GM18870 (cell line): ENCODE measurements at regions not wholly inside any gene's neighbourhood (a gene's known extent, or its start where the extent isn't known, plus 50 kb on each side); places are given as distances from the start of the nearest gene placed in this dataset.

Experiments used
- ATAC-seq: cut with Tn5 transposase; IDR thresholded peaks from one replicate; pipeline ENCODE4 v1.9.1; 2021; ENCODE audit warnings: moderate library complexity; ENCODE audit not compliant: unreplicated experiment

- ATAC-seq: no peak
These were observed 195.1 kb upstream of the HABP2 start for GRCh38 chr10:113357681-113358300.

GRCh38 chr10:113359655-113360054 is 193.2 kb upstream of the HABP2 start:
- no peak for ATAC-seq

- ATAC-seq: no peak
These were observed 192.0 kb upstream of the HABP2 start for GRCh38 chr10:113360870-113361269.

- no peak for ATAC-seq
These were observed 190.2 kb upstream of the HABP2 start for GRCh38 chr10:113362645-113363091.

- no peak for ATAC-seq
These were observed 188.6 kb upstream of the HABP2 start for GRCh38 chr10:113364227-113364626.

DNA sequence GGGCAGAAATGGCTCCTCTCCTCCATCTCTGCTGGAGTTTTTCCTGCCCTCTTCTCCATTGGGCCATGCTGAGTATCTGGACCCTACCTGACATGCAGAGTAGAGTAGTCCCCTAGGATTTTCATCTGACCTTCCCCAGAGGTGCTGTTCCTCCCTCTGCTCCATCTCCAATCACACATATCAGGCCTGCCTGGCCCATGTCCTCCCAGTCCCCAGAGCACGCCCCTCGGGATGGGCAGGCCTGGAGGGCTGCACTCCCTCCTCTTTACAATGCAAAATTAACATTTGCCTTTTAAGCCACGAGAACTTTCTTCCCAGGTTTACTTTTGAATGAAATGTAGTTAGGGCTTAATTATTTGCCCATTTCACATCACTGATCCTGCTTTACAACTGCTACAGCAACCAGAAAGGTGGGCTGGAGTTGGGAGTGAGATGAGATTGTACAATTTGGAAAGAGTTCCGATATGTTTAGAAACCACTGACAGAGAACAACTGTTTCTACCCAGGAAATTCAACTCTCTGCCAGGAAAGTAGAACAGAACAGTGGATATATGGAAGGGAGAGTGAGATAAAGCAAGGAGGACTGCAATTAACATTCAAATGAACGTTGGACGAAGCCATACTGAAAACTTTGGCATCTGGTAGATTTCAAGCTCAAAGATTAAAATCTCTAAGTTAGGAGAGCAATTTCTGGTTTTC is 184.0 kb upstream of the HABP2 start:
- ATAC-seq: no peak

- ATAC-seq: no peak
These were observed 183.5 kb upstream of the HABP2 start for GRCh38 chr10:113369365-113369694.

- no peak for ATAC-seq
These were observed 176.4 kb upstream of the HABP2 start for GRCh38 chr10:113376428-113376827.

- no peak for ATAC-seq
These were observed 173.8 kb upstream of the HABP2 start for GRCh38 chr10:113379091-113379490.

- no peak for ATAC-seq
These were observed 171.4 kb upstream of the HABP2 start for GRCh38 chr10:113381416-113381815.

- ATAC-seq: no peak
These were observed 170.8 kb upstream of the HABP2 start for GRCh38 chr10:113381981-113382509.

DNA sequence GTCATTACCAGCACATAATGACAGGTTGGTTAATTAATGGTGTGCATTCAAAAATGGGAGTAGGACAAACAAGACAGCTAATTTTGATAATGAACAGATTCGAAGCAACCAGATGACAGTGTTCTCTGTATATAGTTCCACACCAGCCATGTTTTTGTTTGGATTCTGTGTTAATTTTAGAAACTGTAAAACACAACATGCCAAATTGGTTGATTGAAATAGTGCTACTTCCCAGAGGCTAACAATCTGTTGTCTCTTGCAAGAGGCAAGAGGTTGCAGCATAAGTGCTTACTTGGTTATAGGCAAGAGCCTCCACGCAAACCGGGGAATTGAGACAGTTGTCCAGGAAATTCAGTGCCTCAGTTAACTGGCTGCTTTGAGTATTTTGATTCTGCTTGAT is 170.2 kb upstream of the HABP2 start:
- no peak for ATAC-seq

- ATAC-seq: no peak
These were observed 168.7 kb upstream of the HABP2 start for GRCh38 chr10:113384181-113384580.

DNA sequence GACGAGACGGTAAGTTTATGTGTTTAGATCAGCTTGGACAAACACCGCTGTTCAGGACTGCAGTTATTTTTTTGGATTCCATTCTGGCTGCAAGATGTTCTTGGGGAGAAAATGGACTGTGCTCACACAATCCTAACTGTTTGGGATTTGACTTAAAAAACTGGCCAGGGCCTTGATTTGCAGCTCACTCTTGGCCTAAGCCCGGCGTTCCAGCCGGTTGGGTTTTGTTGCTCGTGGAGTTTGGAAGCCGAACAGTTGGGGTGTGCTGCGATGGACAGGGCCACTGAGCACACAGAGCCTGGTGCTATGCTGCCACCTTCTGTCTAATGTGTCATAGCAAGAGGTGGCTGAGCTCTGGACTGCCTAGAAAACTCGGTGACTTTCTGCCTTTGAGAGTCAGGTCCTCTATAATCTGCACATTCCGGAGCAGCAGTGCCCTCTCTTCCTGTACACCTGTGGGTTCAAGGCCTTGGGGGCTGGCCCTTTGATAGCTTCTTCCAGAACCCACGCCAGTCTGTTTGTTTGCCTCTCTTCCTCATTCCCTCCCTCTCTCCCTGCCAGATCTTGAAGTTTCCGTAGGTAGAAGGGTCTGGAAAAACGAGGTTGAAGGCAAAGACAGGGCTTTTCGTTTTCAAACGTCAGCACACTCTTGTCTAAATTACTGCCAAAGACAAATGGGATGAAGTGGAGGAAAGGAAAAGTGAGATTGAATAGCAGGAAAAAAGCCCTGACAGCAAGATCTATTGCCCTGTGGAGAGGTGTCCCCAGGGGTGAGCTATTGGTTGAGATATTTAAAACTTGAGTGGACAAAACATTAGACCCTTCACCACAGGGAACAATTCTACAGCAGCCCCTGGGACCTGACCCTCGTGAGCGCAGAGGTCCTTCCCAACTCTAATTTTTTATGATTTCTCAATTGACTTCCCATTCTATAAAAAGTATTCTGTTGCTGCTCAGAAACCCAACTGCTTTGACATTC is 167.5 kb upstream of the HABP2 start:
- peak; percentile 64 for ATAC-seq

DNA sequence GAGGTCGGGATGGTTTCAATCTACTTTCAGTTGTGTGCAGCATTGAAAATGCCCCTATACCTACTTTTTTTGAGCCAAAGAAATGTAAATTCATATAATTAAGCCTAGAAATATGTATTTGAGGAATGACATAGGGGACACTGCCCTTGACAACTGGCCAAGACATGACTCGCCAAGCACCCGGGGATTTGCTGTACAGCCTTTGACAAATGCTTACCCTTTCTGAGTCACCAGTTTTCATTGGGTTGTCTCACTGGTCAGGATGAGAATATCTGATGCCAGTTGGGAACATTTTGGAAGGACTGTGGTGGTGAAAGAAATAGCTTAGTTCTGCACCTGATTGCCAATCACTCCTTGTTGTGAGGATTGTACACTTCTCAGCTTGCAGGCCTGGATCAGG is 166.8 kb upstream of the HABP2 start:
- no peak for ATAC-seq

DNA sequence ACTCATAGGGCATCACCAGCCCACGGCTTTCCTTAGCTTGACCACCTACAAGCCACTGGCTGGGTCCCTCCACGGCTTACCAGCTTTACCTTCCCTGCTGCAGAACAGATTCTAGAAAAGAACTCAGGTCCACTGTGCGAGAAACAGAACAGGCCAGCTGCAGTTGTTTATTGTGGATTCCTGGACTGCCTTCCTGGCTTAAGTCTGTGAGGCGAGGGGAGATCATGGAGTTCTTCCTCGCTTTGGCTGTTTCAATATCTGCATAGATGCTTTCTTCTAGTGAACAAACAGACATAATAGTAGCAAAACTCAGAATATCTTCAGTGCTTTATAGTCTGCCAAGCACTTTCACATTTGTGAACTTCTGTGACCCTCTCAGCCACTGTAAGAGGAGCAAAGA is 162.9 kb upstream of the HABP2 start:
- ATAC-seq: no peak

DNA sequence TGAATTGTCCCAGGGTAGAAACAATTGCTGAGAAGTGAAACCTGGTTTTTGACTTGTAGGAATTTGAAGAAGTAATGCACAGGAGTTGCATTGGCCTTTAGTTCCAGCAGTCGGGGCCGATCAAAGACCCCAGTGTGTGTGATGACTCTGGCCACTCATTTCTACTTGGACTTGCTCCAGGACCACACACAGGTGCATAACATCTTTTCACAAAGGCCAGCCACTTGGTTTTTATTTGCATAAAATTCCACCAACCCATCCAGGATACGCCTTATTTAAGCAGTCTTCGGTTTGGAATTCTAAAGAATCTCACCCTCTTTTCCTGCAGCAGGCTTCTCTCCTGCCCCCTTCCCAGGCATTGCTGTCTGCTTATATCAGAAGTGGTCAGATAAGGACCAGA is 162.0 kb upstream of the HABP2 start:
- no peak for ATAC-seq

DNA sequence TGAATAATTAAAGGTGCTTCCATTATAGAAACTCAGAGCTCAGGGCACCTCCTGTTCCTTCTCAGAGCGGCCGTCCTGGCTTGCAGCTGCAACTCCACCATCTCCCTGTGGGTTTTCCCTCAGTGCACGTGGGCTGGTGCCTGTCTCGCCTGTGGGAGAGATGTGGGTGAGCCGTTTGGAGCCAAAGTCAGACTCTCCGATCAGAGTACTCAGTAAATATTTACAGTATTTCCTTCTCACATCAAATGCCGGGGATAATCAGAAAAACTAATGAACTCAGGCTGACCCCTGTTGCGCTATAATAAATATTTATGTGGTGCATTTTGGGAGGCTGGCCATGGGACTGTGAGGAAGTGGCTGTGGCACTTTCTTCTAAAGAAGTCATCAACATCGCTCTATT is 155.8 kb upstream of the HABP2 start:
- no peak for ATAC-seq

GRCh38 chr10:113399065-113399464 is 153.8 kb upstream of the HABP2 start:
- ATAC-seq: no peak

GRCh38 chr10:113402602-113403001 is 150.3 kb upstream of the HABP2 start:
- ATAC-seq: no peak

DNA sequence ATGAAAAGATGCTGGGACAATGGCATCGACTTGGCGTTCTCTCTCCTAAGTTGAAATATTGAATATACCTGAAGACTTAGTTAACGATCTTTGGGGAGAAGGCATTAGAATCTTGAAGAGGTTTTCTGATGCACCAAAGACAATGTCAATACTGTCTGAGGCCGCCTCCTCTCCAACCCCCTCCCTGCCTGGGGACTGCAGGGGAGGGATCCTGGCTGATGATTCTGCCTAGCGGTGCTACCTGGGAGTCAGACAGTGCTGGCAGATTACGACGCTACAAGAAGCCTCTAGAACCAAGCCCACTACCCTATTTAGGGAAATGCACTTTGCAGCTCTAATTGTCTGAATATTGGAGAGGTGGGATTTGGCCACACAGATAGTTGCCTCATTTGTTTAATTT is 145.6 kb upstream of the HABP2 start:
- no peak for ATAC-seq

DNA sequence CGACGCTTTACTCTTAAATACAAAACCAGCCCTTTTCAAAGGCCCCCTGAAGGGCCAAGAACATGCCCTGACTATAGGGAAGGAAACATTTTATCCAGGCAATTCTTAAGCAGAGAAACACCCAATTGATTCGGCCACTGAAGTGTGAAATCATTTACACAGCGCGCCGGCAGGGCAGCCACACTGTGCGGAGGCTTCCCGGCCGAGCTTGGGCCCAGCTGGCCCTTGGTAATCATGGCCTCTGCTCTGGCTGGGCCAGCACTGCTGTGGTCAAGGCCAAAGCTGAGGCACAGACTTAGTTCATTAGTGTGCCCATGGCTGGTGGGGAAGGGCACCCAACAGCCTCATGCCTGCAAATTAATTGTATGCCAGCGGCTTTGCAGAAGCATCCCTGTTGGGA is 143.7 kb upstream of the HABP2 start:
- ATAC-seq: no peak
